Hepatocyte (in vitro differentiated cells): ENCODE measurements at regions not wholly inside any gene's neighbourhood (a gene's known extent, or its start where the extent isn't known, plus 50 kb on each side); places are given as distances from the start of the nearest gene placed in this dataset.
"Not testable (repeated sequence)": the region's sequence is repeated elsewhere in the genome, so short reads cannot be mapped to it uniquely, and the experiment has no call there.

Experiments
- DNase-seq: peaks from one replicate; pipeline ENCODE4 v3.0.0-alpha.2; 2016; ENCODE audit warnings: low spot score
- H2AFZ ChIP-seq: fragments of 200-600 bp; sonication (generic); 2 replicates; pipeline ENCODE4 v1.6.0; 2016; ENCODE audit warnings: antibody characterized with exemption, mild to moderate bottlenecking
- H3K27ac ChIP-seq: fragments of 200-600 bp; sonication (generic); 2 replicates; pipeline ENCODE4 v1.5.1; 2016; ENCODE audit warnings: mild to moderate bottlenecking
- H3K27me3 ChIP-seq: fragments of 200-600 bp; sonication (generic); 2 replicates; pipeline ENCODE4 v1.6.1; 2016
- H3K36me3 ChIP-seq: fragments of 200-600 bp; sonication (generic); replicated peaks from 2 replicates; pipeline ENCODE4 v1.5.1; 2016; ENCODE audit warnings: low read depth; ENCODE audit not compliant: insufficient read depth
- H3K4me1 ChIP-seq: fragments of 200-600 bp; sonication (generic); 2 replicates; pipeline ENCODE4 v1.5.1; 2016; ENCODE audit warnings: mild to moderate bottlenecking, moderate library complexity; ENCODE audit not compliant: insufficient read depth
- H3K4me2 ChIP-seq: fragments of 200-600 bp; sonication (generic); 2 replicates; pipeline ENCODE4 v1.6.0; 2016
- H3K4me3 ChIP-seq: fragments of 200-600 bp; sonication (generic); 2 replicates; pipeline ENCODE4 v1.5.1; 2016; ENCODE audit warnings: mild to moderate bottlenecking
- H3K79me2 ChIP-seq: fragments of 200-600 bp; sonication (generic); 2 replicates; pipeline ENCODE4 v1.6.0; 2017; ENCODE audit warnings: mild to moderate bottlenecking
- H3K9me2 ChIP-seq: fragments of 200-600 bp; sonication (generic); replicated peaks from 2 replicates; pipeline ENCODE4 v1.6.0; 2017; ENCODE audit warnings: mild to moderate bottlenecking; ENCODE audit not compliant: insufficient read depth
- H3K9me3 ChIP-seq: fragments of 200-600 bp; sonication (generic); 2 replicates; pipeline ENCODE4 v1.5.1; 2016; ENCODE audit warnings: low read depth, mild to moderate bottlenecking
- H4K20me1 ChIP-seq: fragments of 200-600 bp; sonication (generic); 2 replicates; pipeline ENCODE4 v1.6.0; 2016; ENCODE audit warnings: mild to moderate bottlenecking; ENCODE audit not compliant: insufficient read depth, poor library complexity, severe bottlenecking
- EZH2 ChIP-seq: fragments of 200-600 bp; sonication (generic); IDR thresholded peaks from 2 replicates; pipeline ENCODE4 v1.6.1; 2016; ENCODE audit warnings: antibody characterized with exemption, mild to moderate bottlenecking, borderline replicate concordance
- EZH2phosphoT487 ChIP-seq: fragments of 200-600 bp; sonication (generic); IDR thresholded peaks from one replicate; pipeline ENCODE4 v1.6.1; 2018; ENCODE audit warnings: antibody characterized with exemption, mild to moderate bottlenecking, low read depth, moderate library complexity; ENCODE audit not compliant: unreplicated experiment, severe bottlenecking
- WGBS: methylation state at CpG from one replicate; pipeline ENCODE4 v1.1.6; 2016; ENCODE audit warnings: low lambda C conversion rate; ENCODE audit errors: missing lambda C conversion rate; 5-methylcytosine and 5-hydroxymethylcytosine counted together
- TF ChIP-seq, protein P1 (sequence below): fragments of 200-600 bp; sonication (generic); IDR thresholded peaks from 2 replicates; pipeline ENCODE4 v1.5.1; 2016; ENCODE audit warnings: antibody characterized with exemption, mild to moderate bottlenecking; ENCODE audit not compliant: poor library complexity

DNA sequence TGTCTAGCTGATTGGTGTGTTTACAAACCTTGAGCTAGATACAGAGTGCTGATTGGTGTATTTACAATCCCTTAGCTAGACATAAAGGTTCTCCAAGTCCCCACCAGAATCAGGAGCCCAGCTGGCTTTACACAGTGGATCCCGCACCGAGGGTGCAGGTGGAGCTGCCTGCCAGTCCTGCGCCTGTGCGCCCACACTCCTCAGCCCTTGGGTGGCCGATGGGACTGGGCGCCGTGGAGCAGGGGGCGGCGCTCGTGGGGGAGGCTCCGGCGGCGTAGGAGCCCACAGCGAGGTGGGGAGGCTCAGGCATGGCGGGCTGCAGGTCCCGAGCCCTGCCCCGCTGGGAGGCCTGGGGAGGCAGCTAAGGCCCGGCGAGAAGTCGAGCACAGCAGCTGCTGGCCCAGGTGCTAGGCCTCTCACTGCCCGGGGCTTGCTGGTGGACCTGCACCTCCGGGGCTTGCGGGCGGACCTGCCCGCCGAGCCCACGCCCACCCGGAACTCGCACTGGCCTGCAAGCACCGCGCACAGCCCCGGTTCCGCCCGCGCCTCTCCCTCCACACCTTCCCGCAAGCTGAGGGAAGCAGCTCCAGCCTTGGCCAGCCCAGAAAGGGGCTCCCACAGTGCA is 51.0 kb upstream of the CDYL start:
- H4K20me1 ChIP-seq, H3K4me3 ChIP-seq, H3K36me3 ChIP-seq, H3K4me2 ChIP-seq, H3K79me2 ChIP-seq, DNase-seq, H3K27me3 ChIP-seq, H3K4me1 ChIP-seq, H3K9me3 ChIP-seq, H3K27ac ChIP-seq, H2AFZ ChIP-seq, H3K9me2 ChIP-seq: not testable (repeated sequence)
- WGBS, result 97% methylated on average over 31 of the region's 36 CpGs

GRCh38 chr6:4724727-4725126 is 51.5 kb upstream of the CDYL start:
- 91% methylated on average over 7 of the region's 7 CpGs for WGBS
- not testable (repeated sequence) for H3K9me3 ChIP-seq, H3K4me2 ChIP-seq, H3K36me3 ChIP-seq, H3K4me3 ChIP-seq, H4K20me1 ChIP-seq, DNase-seq, H3K27me3 ChIP-seq, H3K4me1 ChIP-seq, H2AFZ ChIP-seq, H3K79me2 ChIP-seq, H3K27ac ChIP-seq, H3K9me2 ChIP-seq

GRCh38 chr6:4723383-4723782 is 52.8 kb upstream of the CDYL start:
- Histone ChIP-seq H3K4me2 (no peak overlapping the region), H4K20me1 (no peaks in the 10 kb centered on the region), H3K9me2 (no peaks in the 10 kb centered on the region), H3K9me3 (no peaks in the 10 kb centered on the region), H3K4me1 (peaks cover 3% of the 10 kb centered on the region), H3K79me2 (no peaks in the 10 kb centered on the region), H2AFZ (no peak overlapping the region), H3K36me3 (no peaks in the 10 kb centered on the region), H3K27me3 (no peaks in the 10 kb centered on the region), H3K27ac (no peak overlapping the region), H3K4me3 (no peak overlapping the region)
- DNase-seq, result no peak
- TF ChIP-seq EZH2phosphoT487 (no peak), EZH2 (no peak)
- TF ChIP-seq, protein P1, sequence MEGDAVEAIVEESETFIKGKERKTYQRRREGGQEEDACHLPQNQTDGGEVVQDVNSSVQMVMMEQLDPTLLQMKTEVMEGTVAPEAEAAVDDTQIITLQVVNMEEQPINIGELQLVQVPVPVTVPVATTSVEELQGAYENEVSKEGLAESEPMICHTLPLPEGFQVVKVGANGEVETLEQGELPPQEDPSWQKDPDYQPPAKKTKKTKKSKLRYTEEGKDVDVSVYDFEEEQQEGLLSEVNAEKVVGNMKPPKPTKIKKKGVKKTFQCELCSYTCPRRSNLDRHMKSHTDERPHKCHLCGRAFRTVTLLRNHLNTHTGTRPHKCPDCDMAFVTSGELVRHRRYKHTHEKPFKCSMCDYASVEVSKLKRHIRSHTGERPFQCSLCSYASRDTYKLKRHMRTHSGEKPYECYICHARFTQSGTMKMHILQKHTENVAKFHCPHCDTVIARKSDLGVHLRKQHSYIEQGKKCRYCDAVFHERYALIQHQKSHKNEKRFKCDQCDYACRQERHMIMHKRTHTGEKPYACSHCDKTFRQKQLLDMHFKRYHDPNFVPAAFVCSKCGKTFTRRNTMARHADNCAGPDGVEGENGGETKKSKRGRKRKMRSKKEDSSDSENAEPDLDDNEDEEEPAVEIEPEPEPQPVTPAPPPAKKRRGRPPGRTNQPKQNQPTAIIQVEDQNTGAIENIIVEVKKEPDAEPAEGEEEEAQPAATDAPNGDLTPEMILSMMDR, result no peak
- 53% methylated on average over 6 of the region's 6 CpGs for WGBS

- H3K4me2 ChIP-seq, H3K4me1 ChIP-seq, H4K20me1 ChIP-seq, H3K79me2 ChIP-seq, H3K9me2 ChIP-seq, H3K27ac ChIP-seq, H3K36me3 ChIP-seq, H3K9me3 ChIP-seq, H3K27me3 ChIP-seq, H3K4me3 ChIP-seq, DNase-seq, H2AFZ ChIP-seq: not testable (repeated sequence)
- 98% methylated on average over 4 of the region's 4 CpGs for WGBS
Observed at GRCh38 chr6:4721368-4721767, 54.8 kb upstream of the CDYL start.

DNA sequence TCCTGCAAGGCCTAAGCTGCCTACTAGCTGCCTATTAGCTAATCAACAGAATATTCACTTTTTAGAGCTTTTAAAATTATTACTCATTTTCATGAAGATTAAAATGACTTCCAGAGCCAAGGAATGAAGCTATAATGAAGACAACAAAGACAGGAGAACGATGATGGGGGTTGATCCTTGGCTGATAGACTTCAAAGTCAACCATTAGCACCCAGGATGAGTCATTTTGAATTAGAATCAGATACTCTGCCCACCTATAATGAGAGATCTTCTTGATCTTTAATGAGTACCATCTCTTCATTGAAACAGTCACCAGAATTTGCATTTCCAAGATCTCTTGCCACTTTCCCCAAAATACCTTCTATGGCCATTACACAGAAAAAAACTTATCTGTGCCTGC is 56.7 kb upstream of the CDYL start:
- WGBS, result 37% methylated on average over 1 of the region's 1 CpG
- Histone ChIP-seq H3K4me2 (no peak overlapping the region), H3K79me2 (no peaks in the 10 kb centered on the region)

More for the DNA sequence above, 56.7 kb upstream of the CDYL start:
- Histone ChIP-seq H3K4me3 (no peak overlapping the region), H3K27ac (no peak overlapping the region), H2AFZ (no peak overlapping the region), H3K9me2 (no peaks in the 10 kb centered on the region), H3K27me3 (no peaks in the 10 kb centered on the region), H3K9me3 (no peaks in the 10 kb centered on the region), H4K20me1 (no peaks in the 10 kb centered on the region), H3K4me1 (no peaks in the 10 kb centered on the region), H3K36me3 (no peaks in the 10 kb centered on the region)
- DNase-seq, result no peak
- TF ChIP-seq EZH2phosphoT487, result no peak
- no peak for TF ChIP-seq EZH2
- TF ChIP-seq, protein P1, result no peak
